ENCODE measurements at regions not wholly inside any gene's neighbourhood (a gene's known extent, or its start where the extent isn't known, plus 50 kb on each side); places are given as distances from the start of the nearest gene placed in this dataset.

GRCh38 chr4:38532908-38533499 lies 131.0 kb upstream of the KLF3 start:
- no peaks in the 10 kb centered on the region for H3K36me3 ChIP-seq (replicated peaks in 1 of 2; ENCODE audit: control extremely low read depth in 1 of 2, control insufficient read depth in 1 of 2, extremely low read depth in 1 of 2, insufficient read depth in 2 of 2, low read length in 1 of 2)
- TF ChIP-seq CTCF (IDR thresholded peaks at IDR 0.05): no peak
- no peak overlapping the region for H3K27ac ChIP-seq (ENCODE audit: low read length in 2 of 2)
- ChIA-PET POLR2A (no interaction called here), CTCF (no interaction called here)
- H3K4me1 Mint-ChIP-seq: peaks cover 14% of the 10 kb centered on the region
- no peak for DNase-seq
- peaks cover 0 to 8% (median 0%) of the 10 kb centered on the region in 3 donors for H3K9me3 ChIP-seq (ENCODE audit: control extremely low read depth in 1 of 3, control insufficient read depth in 2 of 3, insufficient read depth in 1 of 3, low read length in 2 of 3)
- H3K79me2 ChIP-seq (ENCODE audit: control insufficient read depth, insufficient read depth, low read length): no peaks in the 10 kb centered on the region
- peaks cover 14 to 15% of the 10 kb centered on the region in 2 donors for H3K4me1 ChIP-seq (ENCODE audit: control insufficient read depth in 2 of 2, insufficient read depth in 2 of 2, low read length in 2 of 2)
- no peak overlapping the region for H3K4me3 Mint-ChIP-seq
- peaks cover 3% of the 10 kb centered on the region for H3K27me3 Mint-ChIP-seq
- no peak overlapping the region for H3K4me3 ChIP-seq (ENCODE audit: control extremely low read depth in 1 of 5, extremely low read depth in 1 of 5, insufficient read depth in 1 of 5, low read depth in 2 of 5, low read length in 4 of 5)
- H3K4me2 ChIP-seq (replicated peaks; ENCODE audit: low read depth, low read length, poor library complexity, severe bottlenecking): no peak overlapping the region
- H3K27me3 ChIP-seq (replicated peaks in 1 of 4; ENCODE audit: control extremely low read depth in 1 of 4, control insufficient read depth in 3 of 4, insufficient read depth in 4 of 4, low read length in 3 of 4): no peaks in the 10 kb centered on the region
- WGBS (ENCODE audit: insufficient coverage): 71% methylated on average over 5 of the region's 6 CpGs
- no peak overlapping the region for H2AFZ ChIP-seq (ENCODE audit: insufficient read depth, low read depth, low read length, poor library complexity, severe bottlenecking)
- H3K9me3 Mint-ChIP-seq (ENCODE audit: insufficient read depth): no peaks in the 10 kb centered on the region
- H3K9ac ChIP-seq (ENCODE audit: low read length): no peak overlapping the region
- no peak overlapping the region for H3K27ac Mint-ChIP-seq
- no peaks in the 10 kb centered on the region for H4K20me1 ChIP-seq (ENCODE audit: control insufficient read depth, insufficient read depth, low read length, poor library complexity, severe bottlenecking)
- intact Hi-C loops (cut with micrococcal nuclease): no loop called here
- no peak for ATAC-seq (ENCODE audit: low read depth)

GRCh38 chr4:38534344-38535045 lies 129.5 kb upstream of the KLF3 start:
- POLR2A ChIA-PET: no interaction called here
- DNase-seq: no peak

More at GRCh38 chr4:38534344-38535045, 129.5 kb upstream of the KLF3 start:
- H3K4me3 Mint-ChIP-seq: no peak overlapping the region
- no peak overlapping the region for H3K27ac ChIP-seq (ENCODE audit: low read length in 2 of 2)
- H3K36me3 ChIP-seq (replicated peaks in 1 of 2; ENCODE audit: control extremely low read depth in 1 of 2, control insufficient read depth in 1 of 2, extremely low read depth in 1 of 2, insufficient read depth in 2 of 2, low read length in 1 of 2): no peaks in the 10 kb centered on the region
- peaks cover 8 to 9% of the 10 kb centered on the region in 2 donors for H3K4me1 ChIP-seq (ENCODE audit: control insufficient read depth in 2 of 2, insufficient read depth in 2 of 2, low read length in 2 of 2)
- no peak overlapping the region for H3K27ac Mint-ChIP-seq
- WGBS (ENCODE audit: insufficient coverage): 71% methylated on average over 2 of the region's 3 CpGs
- H4K20me1 ChIP-seq (ENCODE audit: control insufficient read depth, insufficient read depth, low read length, poor library complexity, severe bottlenecking): no peaks in the 10 kb centered on the region
- peaks cover 3% of the 10 kb centered on the region for H3K27me3 Mint-ChIP-seq
- H3K4me2 ChIP-seq (replicated peaks; ENCODE audit: low read depth, low read length, poor library complexity, severe bottlenecking): no peak overlapping the region
- peaks cover 9% of the 10 kb centered on the region for H3K4me1 Mint-ChIP-seq
- H2AFZ ChIP-seq (ENCODE audit: insufficient read depth, low read depth, low read length, poor library complexity, severe bottlenecking): no peak overlapping the region
- H3K27me3 ChIP-seq (replicated peaks in 1 of 4; ENCODE audit: control extremely low read depth in 1 of 4, control insufficient read depth in 3 of 4, insufficient read depth in 4 of 4, low read length in 3 of 4): no peaks in the 10 kb centered on the region
- H3K9me3 Mint-ChIP-seq (ENCODE audit: insufficient read depth): no peaks in the 10 kb centered on the region
- peaks cover 0 to 3% (median 0%) of the 10 kb centered on the region in 3 donors for H3K9me3 ChIP-seq (ENCODE audit: control extremely low read depth in 1 of 3, control insufficient read depth in 2 of 3, insufficient read depth in 1 of 3, low read length in 2 of 3)
- H3K4me3 ChIP-seq (ENCODE audit: control extremely low read depth in 1 of 5, extremely low read depth in 1 of 5, insufficient read depth in 1 of 5, low read depth in 2 of 5, low read length in 4 of 5): no peak overlapping the region
- intact Hi-C loops (cut with micrococcal nuclease): no loop called here
- no peaks in the 10 kb centered on the region for H3K79me2 ChIP-seq (ENCODE audit: control insufficient read depth, insufficient read depth, low read length)
- no peak for ATAC-seq (ENCODE audit: low read depth)
- H3K9ac ChIP-seq (ENCODE audit: low read length): no peak overlapping the region
- CTCF ChIA-PET: no interaction called here
- no peak for TF ChIP-seq CTCF (IDR thresholded peaks at IDR 0.05)
- no peak for TF ChIP-seq EZH2 (IDR thresholded peaks at IDR 0.05; ENCODE audit: borderline replicate concordance, insufficient read depth, low read depth, low read length, poor library complexity, severe bottlenecking)

Data from B cell (primary cell).